ENCODE measurements at regions not wholly inside any gene's neighbourhood (a gene's known extent, or its start where the extent isn't known, plus 50 kb on each side); places are given as distances from the start of the nearest gene placed in this dataset.

- TF ChIP-seq CTCF (IDR thresholded peaks at IDR 0.05) = no peak
- no peak for TF ChIP-seq POLR2A (IDR thresholded peaks at IDR 0.05)
- no peak for TF ChIP-seq EP300 (IDR thresholded peaks at IDR 0.05; ENCODE audit: low read depth)
- TF ChIP-seq POLR2AphosphoS5 (IDR thresholded peaks at IDR 0.05) = no peak
These were observed 575.5 kb downstream of the GBA3 start for GRCh38 chr4:23268072-23268771.

Measured in transverse colon (tissue), 4 donors.